ENCODE measurements at regions not wholly inside any gene's neighbourhood (a gene's known extent, or its start where the extent isn't known, plus 50 kb on each side); places are given as distances from the start of the nearest gene placed in this dataset.

DNA sequence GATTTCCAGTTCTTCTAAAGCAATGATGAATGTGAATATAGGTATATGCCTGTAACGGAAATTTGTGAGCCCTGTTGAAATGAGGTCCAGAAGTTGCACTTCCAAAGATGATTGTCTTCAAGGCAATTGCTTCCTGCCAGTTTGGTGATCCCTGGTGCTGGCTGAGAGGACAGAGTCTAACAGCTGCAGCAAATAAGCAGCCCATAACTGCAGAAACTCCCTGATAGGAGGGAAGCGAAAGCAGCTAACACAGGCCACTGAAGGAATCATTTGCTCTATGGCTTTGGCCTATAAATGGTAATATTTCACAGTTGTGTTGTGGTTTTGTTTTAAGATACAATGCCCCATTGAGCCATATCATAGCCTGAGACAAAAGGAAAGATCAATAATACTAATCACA, 451.5 kb upstream of the MIR17HG start:
- TF ChIP-seq, protein P1, sequence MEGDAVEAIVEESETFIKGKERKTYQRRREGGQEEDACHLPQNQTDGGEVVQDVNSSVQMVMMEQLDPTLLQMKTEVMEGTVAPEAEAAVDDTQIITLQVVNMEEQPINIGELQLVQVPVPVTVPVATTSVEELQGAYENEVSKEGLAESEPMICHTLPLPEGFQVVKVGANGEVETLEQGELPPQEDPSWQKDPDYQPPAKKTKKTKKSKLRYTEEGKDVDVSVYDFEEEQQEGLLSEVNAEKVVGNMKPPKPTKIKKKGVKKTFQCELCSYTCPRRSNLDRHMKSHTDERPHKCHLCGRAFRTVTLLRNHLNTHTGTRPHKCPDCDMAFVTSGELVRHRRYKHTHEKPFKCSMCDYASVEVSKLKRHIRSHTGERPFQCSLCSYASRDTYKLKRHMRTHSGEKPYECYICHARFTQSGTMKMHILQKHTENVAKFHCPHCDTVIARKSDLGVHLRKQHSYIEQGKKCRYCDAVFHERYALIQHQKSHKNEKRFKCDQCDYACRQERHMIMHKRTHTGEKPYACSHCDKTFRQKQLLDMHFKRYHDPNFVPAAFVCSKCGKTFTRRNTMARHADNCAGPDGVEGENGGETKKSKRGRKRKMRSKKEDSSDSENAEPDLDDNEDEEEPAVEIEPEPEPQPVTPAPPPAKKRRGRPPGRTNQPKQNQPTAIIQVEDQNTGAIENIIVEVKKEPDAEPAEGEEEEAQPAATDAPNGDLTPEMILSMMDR (IDR thresholded peaks at IDR 0.05): no peak
- TF ChIP-seq POLR2A (IDR thresholded peaks at IDR 0.05): no peak
- TF ChIP-seq EP300 (IDR thresholded peaks at IDR 0.05): no peak

All from ovary (tissue), 3 donors.